Right atrium auricular region (tissue), 2 donors: ENCODE measurements at regions not wholly inside any gene's neighbourhood (a gene's known extent, or its start where the extent isn't known, plus 50 kb on each side); places are given as distances from the start of the nearest gene placed in this dataset.

Experiments used
- DNase-seq: peaks from one replicate; pipeline ENCODE4 v3.0.0-alpha.2; 2019; ENCODE audit warnings: low spot score
- H3K27ac ChIP-seq, 2 donors: fragments of 200-600 bp; sonication (generic); 1 replicate in 1 of 2; 2 replicates in 1 of 2; pipeline ENCODE4 v1.5.1; 2016 to 2019
- H3K27me3 ChIP-seq, 2 donors: fragments of 200-600 bp; sonication (generic); one replicate each; pipeline versions ENCODE4 v1.5.1 to v1.6.0; 2017 to 2019
- H3K36me3 ChIP-seq: fragments of 200-600 bp; sonication (generic); one replicate; pipeline ENCODE4 v1.5.1; 2016
- H3K4me1 ChIP-seq, 2 donors: fragments of 200-600 bp; sonication (generic); one replicate each; pipeline versions ENCODE4 v1.5.1 to v1.6.0; 2017 to 2019
- H3K4me3 ChIP-seq, 2 donors: fragments of 200-600 bp; sonication (generic); 1 replicate in 1 of 2; 2 replicates in 1 of 2; pipeline ENCODE4 v1.5.1; 2017 to 2019; ENCODE audit warnings: mild to moderate bottlenecking in 1 of 2, moderate library complexity in 1 of 2
- H3K9me3 ChIP-seq, 2 donors: fragments of 200-600 bp; sonication (generic); one replicate each; pipeline ENCODE4 v1.5.1; 2019
- TF ChIP-seq, protein P1 (sequence below), 2 donors: fragments of 200-600 bp; sonication (generic); IDR thresholded peaks; one replicate each; pipeline ENCODE4 v1.5.1; 2019; ENCODE audit warnings: antibody characterized with exemption in 2 of 2

DNA sequence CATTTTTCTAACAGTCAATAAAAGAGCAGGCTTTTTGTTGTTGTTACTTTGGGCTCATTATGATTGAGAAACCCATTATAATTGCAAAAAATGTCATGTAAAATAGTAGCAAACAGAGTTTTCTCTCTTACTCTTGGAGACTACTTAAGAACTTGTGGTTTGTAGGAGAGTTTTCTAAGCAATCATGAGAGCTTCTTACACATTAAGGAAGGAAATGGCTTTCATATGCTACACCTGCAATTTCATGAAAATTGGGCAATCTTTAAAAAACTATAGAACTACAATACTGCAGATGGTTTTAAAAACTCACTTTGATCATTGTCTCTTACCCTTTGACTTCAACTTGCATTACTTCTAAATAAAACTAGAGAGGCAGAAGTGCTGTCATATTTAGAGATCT lies 701.8 kb downstream of the ZPLD1 start:
- no peaks in the 10 kb centered on the region for H3K9me3 ChIP-seq
- H3K4me3 ChIP-seq, result no peak overlapping the region
- no peaks in the 10 kb centered on the region for H3K36me3 ChIP-seq
- H3K4me1 ChIP-seq, result no peaks in the 10 kb centered on the region
- H3K27ac ChIP-seq, result no peak overlapping the region
- H3K27me3 ChIP-seq, result no peaks in the 10 kb centered on the region
- TF ChIP-seq, protein P1, sequence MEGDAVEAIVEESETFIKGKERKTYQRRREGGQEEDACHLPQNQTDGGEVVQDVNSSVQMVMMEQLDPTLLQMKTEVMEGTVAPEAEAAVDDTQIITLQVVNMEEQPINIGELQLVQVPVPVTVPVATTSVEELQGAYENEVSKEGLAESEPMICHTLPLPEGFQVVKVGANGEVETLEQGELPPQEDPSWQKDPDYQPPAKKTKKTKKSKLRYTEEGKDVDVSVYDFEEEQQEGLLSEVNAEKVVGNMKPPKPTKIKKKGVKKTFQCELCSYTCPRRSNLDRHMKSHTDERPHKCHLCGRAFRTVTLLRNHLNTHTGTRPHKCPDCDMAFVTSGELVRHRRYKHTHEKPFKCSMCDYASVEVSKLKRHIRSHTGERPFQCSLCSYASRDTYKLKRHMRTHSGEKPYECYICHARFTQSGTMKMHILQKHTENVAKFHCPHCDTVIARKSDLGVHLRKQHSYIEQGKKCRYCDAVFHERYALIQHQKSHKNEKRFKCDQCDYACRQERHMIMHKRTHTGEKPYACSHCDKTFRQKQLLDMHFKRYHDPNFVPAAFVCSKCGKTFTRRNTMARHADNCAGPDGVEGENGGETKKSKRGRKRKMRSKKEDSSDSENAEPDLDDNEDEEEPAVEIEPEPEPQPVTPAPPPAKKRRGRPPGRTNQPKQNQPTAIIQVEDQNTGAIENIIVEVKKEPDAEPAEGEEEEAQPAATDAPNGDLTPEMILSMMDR (IDR thresholded peaks at IDR 0.05), result no peak
- no peak for DNase-seq

DNA sequence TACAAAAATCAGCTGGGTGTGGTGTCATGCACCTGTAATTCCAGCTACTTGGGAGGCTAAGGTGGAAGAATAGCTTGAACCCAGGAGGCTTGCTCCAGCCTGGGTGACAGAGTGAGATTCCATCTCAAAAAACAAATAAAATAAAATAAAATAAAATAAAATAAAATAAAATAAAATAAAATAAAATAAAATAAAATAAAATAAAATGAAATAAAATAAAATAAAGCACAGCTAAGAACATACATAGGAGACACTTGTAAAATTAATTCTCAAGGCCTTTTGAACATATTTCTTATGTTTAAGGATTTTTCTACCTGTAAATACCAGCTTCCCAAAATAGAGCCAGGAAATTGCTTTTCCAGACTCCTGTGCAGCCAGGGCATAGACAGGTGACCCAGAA lies 703.0 kb downstream of the ZPLD1 start:
- Histone ChIP-seq H3K27ac (no peak overlapping the region), H3K4me3 (no peak overlapping the region), H3K27me3 (no peaks in the 10 kb centered on the region), H3K4me1 (no peaks in the 10 kb centered on the region), H3K36me3 (no peaks in the 10 kb centered on the region), H3K9me3 (no peaks in the 10 kb centered on the region)
- DNase-seq, result no peak
- TF ChIP-seq, protein P1 (IDR thresholded peaks at IDR 0.05), result no peak

DNA sequence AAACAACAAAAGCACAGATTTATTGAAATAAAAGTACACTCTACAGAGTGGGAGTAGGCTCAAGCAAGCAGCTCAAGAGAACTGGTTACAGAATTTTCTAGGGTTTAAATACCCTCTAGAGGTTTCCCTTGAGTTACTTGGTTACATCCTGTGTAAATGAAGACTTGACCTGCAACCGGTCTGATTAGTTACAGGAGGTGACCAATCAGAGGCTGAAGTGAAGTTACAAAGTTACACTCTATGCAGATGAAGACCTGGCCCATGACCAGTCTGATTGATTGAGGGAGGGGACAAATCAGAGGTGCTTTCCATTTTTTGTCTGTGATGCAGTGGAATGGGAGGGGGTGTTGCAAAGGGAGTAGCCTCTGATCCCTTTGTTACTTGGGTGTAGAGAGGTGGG lies 723.4 kb downstream of the ZPLD1 start:
- no peaks in the 10 kb centered on the region for H3K36me3 ChIP-seq
- H3K27me3 ChIP-seq, result no peaks in the 10 kb centered on the region
- H3K27ac ChIP-seq, result no peak overlapping the region
- TF ChIP-seq, protein P1 (IDR thresholded peaks at IDR 0.05), result no peak
- no peak for DNase-seq
- no peak overlapping the region for H3K4me3 ChIP-seq
- no peaks in the 10 kb centered on the region for H3K9me3 ChIP-seq
- no peaks in the 10 kb centered on the region for H3K4me1 ChIP-seq

DNA sequence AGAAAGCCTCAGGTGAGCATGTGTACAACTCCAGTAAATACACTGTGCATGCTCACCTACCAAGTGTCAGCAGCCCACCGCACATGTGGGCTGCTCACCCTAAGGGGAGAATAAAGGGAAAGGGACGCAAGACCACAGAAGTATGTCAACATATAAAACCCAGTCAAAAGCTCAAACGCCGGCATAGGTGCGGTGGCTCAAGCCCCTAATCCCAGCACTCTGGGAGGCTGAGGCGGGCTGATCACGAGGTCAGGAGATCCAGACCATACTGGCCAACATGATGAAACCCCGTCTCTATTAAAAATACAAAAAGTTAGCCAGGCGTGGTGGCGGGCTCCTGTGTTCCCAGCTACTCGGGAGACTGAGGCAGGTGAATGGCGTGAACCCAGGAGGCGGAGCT lies 732.1 kb downstream of the ZPLD1 start:
- Histone ChIP-seq H3K36me3 (no peaks in the 10 kb centered on the region), H3K27ac (no peak overlapping the region), H3K9me3 (no peaks in the 10 kb centered on the region), H3K27me3 (no peaks in the 10 kb centered on the region), H3K4me1 (no peaks in the 10 kb centered on the region), H3K4me3 (no peak overlapping the region)
- DNase-seq, result no peak
- TF ChIP-seq, protein P1 (IDR thresholded peaks at IDR 0.05), result no peak

DNA sequence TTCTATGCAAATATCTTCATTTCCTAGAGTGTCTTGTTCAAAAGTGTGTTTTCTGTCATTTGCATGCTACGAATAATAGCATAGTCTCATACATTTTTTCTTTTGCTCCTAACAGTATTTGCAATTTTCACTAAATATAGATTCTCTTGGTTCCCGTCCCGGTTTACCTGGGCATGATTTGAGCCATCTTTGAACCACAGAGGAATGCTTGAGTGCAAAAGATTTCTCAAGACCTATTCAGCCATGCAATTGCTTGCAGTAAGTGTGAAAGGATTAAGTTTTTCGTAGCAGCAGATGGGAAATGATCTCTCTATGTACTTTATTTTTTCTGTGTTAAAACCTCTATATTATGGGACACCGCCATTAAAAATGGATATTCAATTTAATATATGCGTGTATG lies 733.0 kb downstream of the ZPLD1 start:
- no peaks in the 10 kb centered on the region for H3K9me3 ChIP-seq
- DNase-seq, result no peak
- H3K4me3 ChIP-seq, result no peak overlapping the region
- H3K27me3 ChIP-seq, result no peaks in the 10 kb centered on the region
- no peaks in the 10 kb centered on the region for H3K36me3 ChIP-seq
- no peaks in the 10 kb centered on the region for H3K4me1 ChIP-seq
- H3K27ac ChIP-seq, result no peak overlapping the region
- TF ChIP-seq, protein P1 (IDR thresholded peaks at IDR 0.05), result no peak

DNA sequence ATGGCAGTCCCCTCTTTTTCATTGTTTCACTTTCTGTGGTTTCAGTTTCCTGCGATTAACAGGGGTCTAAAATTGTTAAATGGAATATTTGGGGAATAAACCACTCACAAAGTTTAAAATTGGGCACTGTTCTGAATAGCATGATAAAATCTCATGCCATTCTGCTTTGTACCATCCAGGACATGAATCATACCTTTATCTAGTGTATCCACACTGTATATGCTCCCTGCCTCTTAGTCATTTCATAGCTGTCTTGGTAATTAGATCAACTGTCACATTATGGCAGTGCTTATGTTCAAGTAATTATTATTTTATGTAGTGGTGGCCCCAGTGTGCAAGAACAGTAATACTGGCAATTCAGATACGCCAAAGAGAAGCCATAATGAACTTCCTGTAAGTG lies 734.5 kb downstream of the ZPLD1 start:
- DNase-seq, result no peak
- H3K9me3 ChIP-seq, result no peaks in the 10 kb centered on the region
- H3K4me3 ChIP-seq, result no peak overlapping the region
- TF ChIP-seq, protein P1 (IDR thresholded peaks at IDR 0.05), result no peak
- no peaks in the 10 kb centered on the region for H3K36me3 ChIP-seq
- H3K27me3 ChIP-seq, result no peaks in the 10 kb centered on the region
- no peaks in the 10 kb centered on the region for H3K4me1 ChIP-seq
- H3K27ac ChIP-seq, result no peak overlapping the region
